HEK293 (cell line): ENCODE measurements at regions not wholly inside any gene's neighbourhood (a gene's known extent, or its start where the extent isn't known, plus 50 kb on each side); places are given as distances from the start of the nearest gene placed in this dataset.

Experiments
- CTCF ChIA-PET: fragments of 350-600 bp; formaldehyde crosslinking; extraction: SDS; loops from one replicate; lab custom pipeline; 2021; ENCODE audit warnings: antibody characterized with exemption; lab: Yijun Ruan, JAX
- POLR2A ChIA-PET: fragments of 300-600 bp; formaldehyde crosslinking; extraction: SDS; loops from one replicate; lab custom pipeline; 2020; ENCODE audit warnings: antibody characterized with exemption, inconsistent platforms; lab: Yijun Ruan, JAX
- H3K27ac ChIP-seq: fragments of 200-500 bp; sonication (Bioruptor generic); 2 replicates; pipeline ENCODE4 v1.5.1; 2014; ENCODE audit warnings: low read depth, low read length, control low read depth, inconsistent platforms; ENCODE audit errors: extremely low read depth
- H3K36me3 ChIP-seq, 2 experiments: fragments of 200-500 bp in 1 of 2; sonication (Bioruptor generic) in 1 of 2; 1 replicate in 1 of 2; 2 replicates in 1 of 2; pipeline ENCODE4 v1.5.1; 2014 to 2017; ENCODE audit warnings: inconsistent platforms in 2 of 2, low read length in 2 of 2; ENCODE audit not compliant: control insufficient read depth in 2 of 2, insufficient read depth in 1 of 2
- H3K4me1 ChIP-seq: fragments of 200-500 bp; sonication (Bioruptor generic); 2 replicates; pipeline ENCODE4 v1.5.1; 2014; ENCODE audit warnings: mild to moderate bottlenecking, low read length, inconsistent platforms; ENCODE audit not compliant: control insufficient read depth, insufficient read depth
- H3K4me3 ChIP-seq: 2 replicates; pipeline ENCODE4 v1.5.1; 2011; ENCODE audit warnings: low read depth, mild to moderate bottlenecking, control low read depth, low read length, moderate library complexity
- H3K9me3 ChIP-seq: fragments of 200-500 bp; sonication (Bioruptor generic); 2 replicates; pipeline ENCODE4 v1.5.1; 2014; ENCODE audit warnings: low read depth, low read length, inconsistent platforms; ENCODE audit not compliant: control insufficient read depth, insufficient read depth
- MEIS1 ChIP-seq: sonication (generic); formaldehyde crosslinking; IDR thresholded peaks from 2 replicates; pipeline ENCODE4 v1.8.1; 2022; ENCODE audit warnings: missing genetic modification reagents, mild to moderate bottlenecking, borderline replicate concordance
- OSR2 ChIP-seq: fragments of 450-650 bp; formaldehyde crosslinking; IDR thresholded peaks from 2 replicates; pipeline ENCODE4 v1.5.1; 2016; ENCODE audit warnings: missing biosample characterization, missing genetic modification characterization
- YY2 ChIP-seq: fragments of 450-650 bp; formaldehyde crosslinking; IDR thresholded peaks from 2 replicates; pipeline ENCODE4 v1.5.1; 2016; ENCODE audit warnings: missing biosample characterization, missing genetic modification characterization
- ZBTB17 ChIP-seq: fragments of 450-650 bp; formaldehyde crosslinking; IDR thresholded peaks from 2 replicates; pipeline ENCODE4 v1.5.1; 2016; ENCODE audit warnings: missing biosample characterization, missing genetic modification characterization
- ZNF140 ChIP-seq: fragments of 450-650 bp; formaldehyde crosslinking; IDR thresholded peaks from 2 replicates; pipeline ENCODE4 v1.5.1; 2016; ENCODE audit warnings: missing biosample characterization, missing genetic modification characterization
- ZNF239 ChIP-seq: fragments of 450-650 bp; formaldehyde crosslinking; IDR thresholded peaks from 2 replicates; pipeline ENCODE4 v1.5.1; 2016; ENCODE audit warnings: missing biosample characterization, missing genetic modification characterization
- ZNF248 ChIP-seq: fragments of 450-650 bp; formaldehyde crosslinking; IDR thresholded peaks from 2 replicates; pipeline ENCODE4 v1.5.1; 2017; ENCODE audit warnings: missing biosample characterization, missing genetic modification characterization
- ZNF423 ChIP-seq: fragments of 450-650 bp; formaldehyde crosslinking; IDR thresholded peaks from 2 replicates; pipeline ENCODE4 v1.5.1; 2016; ENCODE audit warnings: missing biosample characterization, missing genetic modification characterization
- ZNF510 ChIP-seq: fragments of 450-650 bp; formaldehyde crosslinking; IDR thresholded peaks from 2 replicates; pipeline ENCODE4 v1.5.1; 2018; ENCODE audit warnings: mild to moderate bottlenecking, missing genetic modification characterization, missing biosample characterization; ENCODE audit not compliant: insufficient replicate concordance
- ZNF529 ChIP-seq: fragments of 450-650 bp; formaldehyde crosslinking; IDR thresholded peaks from 2 replicates; pipeline ENCODE4 v1.5.1; 2017; ENCODE audit warnings: missing genetic modification characterization, missing biosample characterization; ENCODE audit not compliant: insufficient replicate concordance
- ZNF530 ChIP-seq: fragments of 450-650 bp; formaldehyde crosslinking; IDR thresholded peaks from 2 replicates; pipeline ENCODE4 v1.5.1; 2016; ENCODE audit warnings: low read depth, missing biosample characterization, missing genetic modification characterization
- ZNF600 ChIP-seq: fragments of 450-650 bp; formaldehyde crosslinking; IDR thresholded peaks from 2 replicates; pipeline ENCODE4 v1.5.1; 2016; ENCODE audit warnings: missing biosample characterization, missing genetic modification characterization
- ZNF677 ChIP-seq: fragments of 450-650 bp; IDR thresholded peaks from 2 replicates; pipeline ENCODE4 v1.5.0; 2018; ENCODE audit warnings: missing biosample characterization, mild to moderate bottlenecking, missing genetic modification characterization, moderate library complexity
- ZNF701 ChIP-seq: fragments of 450-650 bp; formaldehyde crosslinking; IDR thresholded peaks from 2 replicates; pipeline ENCODE4 v1.5.1; 2016; ENCODE audit warnings: missing biosample characterization, missing genetic modification characterization
- ZNF76 ChIP-seq: fragments of 450-650 bp; formaldehyde crosslinking; IDR thresholded peaks from 2 replicates; pipeline ENCODE4; 2016; ENCODE audit warnings: low read depth, missing biosample characterization, missing genetic modification characterization, borderline replicate concordance
- ZNF830 ChIP-seq: fragments of 450-650 bp; IDR thresholded peaks from 2 replicates; pipeline ENCODE4 v1.5.0; 2018; ENCODE audit warnings: missing biosample characterization, missing genetic modification characterization, low read depth, mild to moderate bottlenecking, moderate library complexity
- ZNF837 ChIP-seq: fragments of 450-650 bp; formaldehyde crosslinking; IDR thresholded peaks from 2 replicates; pipeline ENCODE4 v1.5.1; 2016; ENCODE audit warnings: missing biosample characterization, missing genetic modification characterization
- TF ChIP-seq, protein P1 (sequence below): fragments of 450-650 bp; formaldehyde crosslinking; IDR thresholded peaks from 2 replicates; pipeline ENCODE4 v1.5.1; 2016; ENCODE audit warnings: missing biosample characterization, missing genetic modification characterization
- TF ChIP-seq, protein P2 (sequence below): fragments of 450-650 bp; formaldehyde crosslinking; IDR thresholded peaks from 2 replicates; pipeline ENCODE4 v1.5.1; 2017; ENCODE audit warnings: missing biosample characterization, missing genetic modification characterization
- TF ChIP-seq, protein P3 (sequence below): fragments of 450-650 bp; formaldehyde crosslinking; IDR thresholded peaks from 2 replicates; pipeline ENCODE4 v1.5.1; 2016; ENCODE audit warnings: missing biosample characterization, missing genetic modification characterization
- TF ChIP-seq, protein P4 (sequence below): fragments of 450-650 bp; formaldehyde crosslinking; IDR thresholded peaks from 2 replicates; pipeline ENCODE4 v1.5.1; 2016; ENCODE audit warnings: missing biosample characterization, missing genetic modification characterization

GRCh38 chr6:139648430-139649000 is 274.1 kb upstream of the CITED2 start:
- CTCF ChIA-PET, result interaction anchor here (0.5 to 0.6 kb wide), 2 partner anchors 989 to 1373 kb away, joined by 4 to 5 read pairs; no protein-coding TSS in a partner anchor
- H3K4me3 ChIP-seq, result no peak overlapping the region
- POLR2A ChIA-PET, result no interaction called here
- no peak for TF ChIP-seq ZNF76 (tag by site-specific recombination)
- TF ChIP-seq ZNF530 (tag by site-specific recombination), result no peak
- no peak for TF ChIP-seq ZNF248 (tag by site-specific recombination)
- TF ChIP-seq, protein P1, sequence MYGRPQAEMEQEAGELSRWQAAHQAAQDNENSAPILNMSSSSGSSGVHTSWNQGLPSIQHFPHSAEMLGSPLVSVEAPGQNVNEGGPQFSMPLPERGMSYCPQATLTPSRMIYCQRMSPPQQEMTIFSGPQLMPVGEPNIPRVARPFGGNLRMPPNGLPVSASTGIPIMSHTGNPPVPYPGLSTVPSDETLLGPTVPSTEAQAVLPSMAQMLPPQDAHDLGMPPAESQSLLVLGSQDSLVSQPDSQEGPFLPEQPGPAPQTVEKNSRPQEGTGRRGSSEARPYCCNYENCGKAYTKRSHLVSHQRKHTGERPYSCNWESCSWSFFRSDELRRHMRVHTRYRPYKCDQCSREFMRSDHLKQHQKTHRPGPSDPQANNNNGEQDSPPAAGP (tag by site-specific recombination), result no peak
- TF ChIP-seq ZBTB17 (tag by site-specific recombination), result no peak
- TF ChIP-seq YY2 (tag by site-specific recombination), result no peak
- H3K36me3 ChIP-seq, result no peaks in the 10 kb centered on the region
- H3K9me3 ChIP-seq, result no peaks in the 10 kb centered on the region
- no peaks in the 10 kb centered on the region for H3K4me1 ChIP-seq
- no peak overlapping the region for H3K27ac ChIP-seq

GRCh38 chr6:139647841-139648240 is 273.4 kb upstream of the CITED2 start:
- H3K9me3 ChIP-seq, result no peaks in the 10 kb centered on the region
- no peaks in the 10 kb centered on the region for H3K4me1 ChIP-seq
- no peak overlapping the region for H3K4me3 ChIP-seq
- no peak overlapping the region for H3K27ac ChIP-seq
- ChIA-PET CTCF (interaction anchor here (0.6 kb wide), 2 partner anchors 55 to 989 kb away, joined by 3 to 5 read pairs; no protein-coding TSS in a partner anchor), POLR2A (no interaction called here)
- no peaks in the 10 kb centered on the region for H3K36me3 ChIP-seq
- TF ChIP-seq ZNF837 (tag by site-specific recombination), result no peak
- TF ChIP-seq ZNF510 (tag by site-specific recombination), result no peak
- TF ChIP-seq ZNF423 (tag by site-specific recombination), result no peak
- TF ChIP-seq ZNF677 (tag by site-specific recombination), result no peak
- no peak for TF ChIP-seq ZNF239 (tag by site-specific recombination)
- no peak for TF ChIP-seq ZNF529
- no peak for TF ChIP-seq MEIS1 (CRISPR knock-in tag)
- TF ChIP-seq, protein P2, sequence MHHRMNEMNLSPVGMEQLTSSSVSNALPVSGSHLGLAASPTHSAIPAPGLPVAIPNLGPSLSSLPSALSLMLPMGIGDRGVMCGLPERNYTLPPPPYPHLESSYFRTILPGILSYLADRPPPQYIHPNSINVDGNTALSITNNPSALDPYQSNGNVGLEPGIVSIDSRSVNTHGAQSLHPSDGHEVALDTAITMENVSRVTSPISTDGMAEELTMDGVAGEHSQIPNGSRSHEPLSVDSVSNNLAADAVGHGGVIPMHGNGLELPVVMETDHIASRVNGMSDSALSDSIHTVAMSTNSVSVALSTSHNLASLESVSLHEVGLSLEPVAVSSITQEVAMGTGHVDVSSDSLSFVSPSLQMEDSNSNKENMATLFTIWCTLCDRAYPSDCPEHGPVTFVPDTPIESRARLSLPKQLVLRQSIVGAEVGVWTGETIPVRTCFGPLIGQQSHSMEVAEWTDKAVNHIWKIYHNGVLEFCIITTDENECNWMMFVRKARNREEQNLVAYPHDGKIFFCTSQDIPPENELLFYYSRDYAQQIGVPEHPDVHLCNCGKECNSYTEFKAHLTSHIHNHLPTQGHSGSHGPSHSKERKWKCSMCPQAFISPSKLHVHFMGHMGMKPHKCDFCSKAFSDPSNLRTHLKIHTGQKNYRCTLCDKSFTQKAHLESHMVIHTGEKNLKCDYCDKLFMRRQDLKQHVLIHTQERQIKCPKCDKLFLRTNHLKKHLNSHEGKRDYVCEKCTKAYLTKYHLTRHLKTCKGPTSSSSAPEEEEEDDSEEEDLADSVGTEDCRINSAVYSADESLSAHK (tag by site-specific recombination), result no peak
- TF ChIP-seq OSR2 (tag by site-specific recombination), result no peak
- no peak for TF ChIP-seq ZNF600 (tag by site-specific recombination)
- TF ChIP-seq, protein P3, sequence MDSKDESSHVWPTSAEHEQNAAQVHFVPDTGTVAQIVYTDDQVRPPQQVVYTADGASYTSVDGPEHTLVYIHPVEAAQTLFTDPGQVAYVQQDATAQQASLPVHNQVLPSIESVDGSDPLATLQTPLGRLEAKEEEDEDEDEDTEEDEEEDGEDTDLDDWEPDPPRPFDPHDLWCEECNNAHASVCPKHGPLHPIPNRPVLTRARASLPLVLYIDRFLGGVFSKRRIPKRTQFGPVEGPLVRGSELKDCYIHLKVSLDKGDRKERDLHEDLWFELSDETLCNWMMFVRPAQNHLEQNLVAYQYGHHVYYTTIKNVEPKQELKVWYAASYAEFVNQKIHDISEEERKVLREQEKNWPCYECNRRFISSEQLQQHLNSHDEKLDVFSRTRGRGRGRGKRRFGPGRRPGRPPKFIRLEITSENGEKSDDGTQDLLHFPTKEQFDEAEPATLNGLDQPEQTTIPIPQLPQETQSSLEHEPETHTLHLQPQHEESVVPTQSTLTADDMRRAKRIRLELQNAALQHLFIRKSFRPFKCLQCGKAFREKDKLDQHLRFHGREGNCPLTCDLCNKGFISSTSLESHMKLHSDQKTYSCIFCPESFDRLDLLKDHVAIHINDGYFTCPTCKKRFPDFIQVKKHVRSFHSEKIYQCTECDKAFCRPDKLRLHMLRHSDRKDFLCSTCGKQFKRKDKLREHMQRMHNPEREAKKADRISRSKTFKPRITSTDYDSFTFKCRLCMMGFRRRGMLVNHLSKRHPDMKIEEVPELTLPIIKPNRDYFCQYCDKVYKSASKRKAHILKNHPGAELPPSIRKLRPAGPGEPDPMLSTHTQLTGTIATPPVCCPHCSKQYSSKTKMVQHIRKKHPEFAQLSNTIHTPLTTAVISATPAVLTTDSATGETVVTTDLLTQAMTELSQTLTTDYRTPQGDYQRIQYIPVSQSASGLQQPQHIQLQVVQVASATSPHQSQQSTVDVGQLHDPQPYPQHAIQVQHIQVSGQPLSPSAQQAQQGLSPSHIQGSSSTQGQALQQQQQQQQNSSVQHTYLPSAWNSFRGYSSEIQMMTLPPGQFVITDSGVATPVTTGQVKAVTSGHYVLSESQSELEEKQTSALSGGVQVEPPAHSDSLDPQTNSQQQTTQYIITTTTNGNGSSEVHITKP, result no peak
- TF ChIP-seq, protein P4, sequence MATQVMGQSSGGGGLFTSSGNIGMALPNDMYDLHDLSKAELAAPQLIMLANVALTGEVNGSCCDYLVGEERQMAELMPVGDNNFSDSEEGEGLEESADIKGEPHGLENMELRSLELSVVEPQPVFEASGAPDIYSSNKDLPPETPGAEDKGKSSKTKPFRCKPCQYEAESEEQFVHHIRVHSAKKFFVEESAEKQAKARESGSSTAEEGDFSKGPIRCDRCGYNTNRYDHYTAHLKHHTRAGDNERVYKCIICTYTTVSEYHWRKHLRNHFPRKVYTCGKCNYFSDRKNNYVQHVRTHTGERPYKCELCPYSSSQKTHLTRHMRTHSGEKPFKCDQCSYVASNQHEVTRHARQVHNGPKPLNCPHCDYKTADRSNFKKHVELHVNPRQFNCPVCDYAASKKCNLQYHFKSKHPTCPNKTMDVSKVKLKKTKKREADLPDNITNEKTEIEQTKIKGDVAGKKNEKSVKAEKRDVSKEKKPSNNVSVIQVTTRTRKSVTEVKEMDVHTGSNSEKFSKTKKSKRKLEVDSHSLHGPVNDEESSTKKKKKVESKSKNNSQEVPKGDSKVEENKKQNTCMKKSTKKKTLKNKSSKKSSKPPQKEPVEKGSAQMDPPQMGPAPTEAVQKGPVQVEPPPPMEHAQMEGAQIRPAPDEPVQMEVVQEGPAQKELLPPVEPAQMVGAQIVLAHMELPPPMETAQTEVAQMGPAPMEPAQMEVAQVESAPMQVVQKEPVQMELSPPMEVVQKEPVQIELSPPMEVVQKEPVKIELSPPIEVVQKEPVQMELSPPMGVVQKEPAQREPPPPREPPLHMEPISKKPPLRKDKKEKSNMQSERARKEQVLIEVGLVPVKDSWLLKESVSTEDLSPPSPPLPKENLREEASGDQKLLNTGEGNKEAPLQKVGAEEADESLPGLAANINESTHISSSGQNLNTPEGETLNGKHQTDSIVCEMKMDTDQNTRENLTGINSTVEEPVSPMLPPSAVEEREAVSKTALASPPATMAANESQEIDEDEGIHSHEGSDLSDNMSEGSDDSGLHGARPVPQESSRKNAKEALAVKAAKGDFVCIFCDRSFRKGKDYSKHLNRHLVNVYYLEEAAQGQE (tag by site-specific recombination), result no peak
- no peak for TF ChIP-seq ZNF701 (tag by site-specific recombination)
- no peak for TF ChIP-seq ZNF830
- TF ChIP-seq ZNF140, result no peak
